NCI-H2107 treated with DMSO at 0.1 percent for 48 hours (cell line): ENCODE measurements at regions not wholly inside any gene's neighbourhood (a gene's known extent, or its start where the extent isn't known, plus 50 kb on each side); places are given as distances from the start of the nearest gene placed in this dataset.
"Not testable (repeated sequence)": the region's sequence is repeated elsewhere in the genome, so short reads cannot be mapped to it uniquely, and the experiment has no call there.

Source experiments
- DNase-seq: peaks from one replicate; lab custom pipeline; 2025; ENCODE audit not compliant: unreplicated experiment; lab: John Stamatoyannopoulos, UW

DNA sequence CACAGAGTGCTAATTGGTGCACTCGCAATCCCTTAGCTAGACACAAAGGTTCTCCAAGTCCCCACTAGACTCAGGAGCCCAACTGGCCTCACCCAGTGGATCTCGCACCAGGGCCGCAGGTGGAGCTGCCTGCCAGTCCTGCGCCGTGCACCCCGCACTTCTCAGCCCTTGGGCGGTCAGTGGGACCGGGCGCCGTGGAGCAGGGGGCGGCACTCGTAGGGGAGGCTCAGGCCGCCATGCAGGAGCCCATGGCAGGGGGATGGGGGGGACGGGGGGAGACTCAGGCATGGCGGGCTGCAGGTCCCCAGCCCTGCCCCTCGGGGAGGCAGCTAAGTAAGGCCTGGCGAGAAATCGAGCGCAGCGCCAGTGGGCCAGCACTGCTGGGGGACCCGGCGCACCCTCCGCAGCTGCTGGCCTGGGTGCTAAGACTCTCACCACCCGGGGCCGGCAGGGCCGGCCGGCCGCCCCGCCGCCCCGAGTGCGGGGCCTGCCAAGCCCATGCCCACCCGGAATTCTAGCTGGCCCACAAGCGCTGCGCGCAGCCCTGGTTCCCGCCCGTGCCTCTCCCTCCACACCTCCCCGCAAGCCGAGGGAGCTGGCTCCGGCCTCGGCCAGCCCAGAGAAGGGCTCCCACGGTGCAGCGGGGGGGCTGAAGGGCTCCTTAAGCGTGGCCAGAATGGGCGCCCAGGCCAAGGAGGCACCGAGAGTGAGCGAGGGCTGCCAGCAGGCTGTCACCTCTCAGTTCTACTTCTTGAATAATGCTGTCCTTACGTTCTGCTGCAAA lies 258.2 kb downstream of the GALC start:
- DNase-seq = not testable (repeated sequence)

GRCh38 chr14:87733115-87733514 lies 259.9 kb downstream of the GALC start:
- DNase-seq = not testable (repeated sequence)

DNA sequence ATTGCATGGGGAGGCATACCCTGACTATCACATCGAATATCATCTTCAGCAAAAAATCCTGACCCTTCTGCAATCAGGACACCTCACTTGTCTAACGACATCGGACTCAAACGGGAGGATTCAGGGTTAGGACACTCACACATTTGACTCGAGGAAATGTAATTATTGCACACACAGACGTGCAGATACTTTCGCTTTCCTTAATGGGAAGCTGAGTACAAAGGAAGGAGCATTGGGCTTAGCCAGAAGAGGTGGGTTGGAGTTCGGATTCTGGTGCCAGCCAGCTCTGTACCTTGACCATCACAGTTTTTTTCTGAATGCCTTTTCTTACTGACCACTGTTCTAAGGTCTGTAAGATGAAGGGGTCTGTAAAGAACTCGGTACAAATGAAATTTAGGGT lies 260.4 kb downstream of the GALC start:
- DNase-seq = no peak

- no peak for DNase-seq
Observed at GRCh38 chr14:87725318-87725717, 267.7 kb downstream of the GALC start.

GRCh38 chr14:87712396-87713090 lies 280.4 kb downstream of the GALC start:
- DNase-seq = no peak

DNA sequence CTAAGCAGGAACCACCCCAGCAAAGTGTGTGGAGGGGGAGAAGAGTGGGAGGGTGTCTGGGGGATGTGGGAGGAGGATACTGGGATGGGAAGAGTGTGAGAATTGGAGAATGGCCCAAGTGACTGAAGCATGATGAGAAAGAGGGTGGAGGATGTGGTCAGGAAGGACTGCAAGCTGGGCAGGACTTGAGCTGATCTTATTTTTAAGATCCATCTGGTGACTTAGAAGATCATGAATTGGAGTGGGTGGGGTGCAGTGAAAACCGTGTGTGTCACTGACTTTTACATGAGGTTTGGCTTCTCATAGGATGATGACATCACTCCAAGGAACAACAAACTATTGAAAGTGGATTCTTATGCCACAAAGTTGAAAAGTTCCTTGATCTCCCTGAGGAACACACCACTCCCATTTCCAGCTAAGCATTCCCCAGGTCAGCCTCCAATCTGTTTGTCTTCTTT lies 287.5 kb downstream of the GALC start:
- DNase-seq = no peak

DNA sequence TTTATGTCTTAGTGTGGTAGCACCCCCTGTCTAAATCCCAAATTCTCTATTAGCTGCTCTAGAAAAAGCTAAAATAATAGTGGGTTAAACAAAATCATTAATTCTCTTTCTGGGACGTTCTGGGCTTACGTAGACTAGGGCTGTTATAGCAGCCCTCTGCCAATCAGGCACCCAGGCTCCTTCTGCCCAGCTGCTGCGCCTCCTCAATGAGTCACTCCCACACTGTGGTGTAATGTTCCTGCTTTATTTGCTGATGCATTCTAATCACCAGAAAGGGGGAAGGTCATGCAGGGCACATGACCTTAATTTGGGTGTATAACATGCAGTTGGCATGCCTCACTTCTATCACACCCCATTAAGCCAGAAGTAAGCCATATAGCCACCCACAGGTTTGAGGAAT lies 294.5 kb downstream of the GALC start:
- no peak for DNase-seq

DNA sequence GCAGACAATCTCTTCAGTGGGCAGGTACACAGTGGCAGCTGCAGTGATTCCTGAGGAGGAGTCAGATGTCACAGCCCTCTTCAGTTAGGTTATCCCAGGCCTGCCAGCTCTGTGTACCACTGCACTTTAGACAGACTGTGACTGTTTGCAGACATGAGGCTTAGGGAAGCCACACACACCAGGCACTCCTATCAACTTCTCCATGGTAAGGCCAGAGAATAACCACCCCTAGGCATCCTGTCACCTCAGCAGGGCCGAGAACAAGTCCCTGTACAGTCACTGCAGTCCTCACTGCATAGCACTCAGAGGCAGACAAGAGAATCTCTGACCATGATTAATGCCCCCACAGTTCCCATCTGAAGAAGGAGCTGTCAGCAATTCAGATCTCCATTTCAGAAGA lies 296.5 kb downstream of the GALC start:
- DNase-seq = no peak

GRCh38 chr14:87691042-87691881 lies 301.7 kb downstream of the GALC start:
- no peak for DNase-seq

DNA sequence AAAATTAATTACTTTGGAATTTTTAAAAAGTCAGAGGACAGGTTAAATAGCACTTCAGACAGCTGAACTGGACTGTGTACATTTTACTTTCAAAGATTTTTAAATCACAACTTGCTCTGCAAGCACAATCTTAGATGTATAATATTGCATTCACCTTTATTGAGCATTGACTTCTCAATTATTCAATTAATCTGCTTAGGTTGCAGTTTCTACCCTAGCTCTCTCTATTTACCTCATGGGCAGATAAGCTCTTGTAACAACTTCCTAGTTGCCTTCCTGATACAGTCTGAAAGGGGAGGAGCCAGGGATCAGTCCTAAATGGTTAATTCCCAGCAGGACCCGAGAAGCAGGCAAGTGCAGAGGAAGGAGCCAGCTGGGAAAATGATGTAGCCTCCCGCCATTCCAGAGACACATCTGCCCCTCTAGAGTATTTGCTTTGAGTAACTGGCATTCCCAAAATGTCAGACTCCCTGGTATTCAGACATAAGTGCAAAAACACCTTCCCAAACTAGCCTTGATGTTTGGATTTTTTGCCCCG lies 302.8 kb downstream of the GALC start:
- no peak for DNase-seq

DNA sequence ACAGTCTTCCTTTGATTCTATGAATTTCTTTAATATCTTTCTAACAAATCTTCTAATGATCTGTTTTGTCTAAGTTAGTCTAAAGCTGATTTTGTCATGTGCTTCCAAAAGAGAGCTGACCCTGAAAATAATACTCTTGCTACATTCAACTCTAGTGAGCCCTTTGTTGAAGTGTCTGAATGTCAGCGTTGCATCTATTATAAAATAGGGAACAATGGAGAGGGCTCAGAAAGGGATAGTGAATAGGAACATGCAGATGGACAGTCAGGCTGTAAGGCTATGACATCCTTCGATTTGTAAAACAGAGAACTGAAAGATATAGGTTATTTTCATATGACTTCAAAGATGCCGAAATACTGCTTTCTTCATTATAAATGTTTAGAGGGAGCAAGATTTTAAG lies 304.5 kb downstream of the GALC start:
- no peak for DNase-seq

DNA sequence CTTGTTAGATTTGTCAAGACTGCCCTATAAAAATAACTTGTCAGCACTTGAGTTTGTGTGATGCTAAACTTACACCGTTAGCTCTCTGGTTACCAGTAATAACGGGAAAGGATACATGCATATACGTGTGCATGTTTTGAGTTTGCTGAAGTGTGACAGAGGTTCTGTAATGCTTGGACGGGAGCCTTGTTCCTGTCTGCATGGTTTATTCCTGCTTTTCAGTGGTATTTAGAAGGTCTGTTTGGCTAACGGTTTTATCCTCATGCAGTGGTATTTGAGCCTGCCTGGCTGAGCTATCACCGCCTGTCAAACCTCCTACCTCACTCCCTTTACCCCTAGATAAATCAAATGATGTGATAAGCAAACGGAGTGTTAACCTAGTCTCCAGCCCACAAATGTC lies 305.6 kb downstream of the GALC start:
- DNase-seq = no peak

GRCh38 chr14:87686746-87687145 lies 306.2 kb downstream of the GALC start:
- DNase-seq = no peak

GRCh38 chr14:87679866-87680265 lies 313.1 kb downstream of the GALC start:
- DNase-seq = no peak

GRCh38 chr14:87678624-87679023 lies 314.4 kb downstream of the GALC start:
- no peak for DNase-seq

DNA sequence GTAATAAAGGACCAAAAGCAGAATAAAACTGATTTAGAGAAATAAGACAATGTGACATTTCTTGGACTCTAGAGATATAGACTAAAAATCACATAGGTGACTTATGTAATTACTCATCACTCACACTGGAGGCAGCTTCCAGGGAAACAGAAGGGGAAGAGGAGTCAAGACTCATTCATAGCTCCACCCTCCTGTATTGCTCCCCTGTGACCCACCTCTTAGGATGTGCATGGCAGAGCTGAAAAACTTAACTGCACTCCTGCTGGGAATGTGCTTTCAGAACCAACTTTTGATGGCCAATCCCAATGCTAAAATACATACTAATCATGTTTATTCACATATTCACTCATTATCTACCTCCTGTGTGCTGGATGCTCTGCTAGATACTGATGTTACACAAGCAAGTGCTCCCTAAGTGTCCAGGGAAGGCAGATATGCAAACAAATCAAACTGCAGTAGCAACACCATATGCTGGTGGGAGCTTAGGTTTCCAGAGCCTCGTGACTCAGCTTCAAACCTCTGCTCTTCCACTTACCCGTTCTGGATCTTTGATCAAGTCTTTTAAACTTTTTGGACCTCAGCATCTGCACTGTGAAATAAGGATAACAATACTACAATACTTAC lies 316.1 kb downstream of the GALC start:
- DNase-seq = no peak

GRCh38 chr14:87667659-87668058 lies 325.3 kb downstream of the GALC start:
- DNase-seq = no peak

GRCh38 chr14:87656315-87656714 lies 336.7 kb downstream of the GALC start:
- no peak for DNase-seq

GRCh38 chr14:87652278-87652677 lies 340.7 kb downstream of the GALC start:
- DNase-seq = no peak

DNA sequence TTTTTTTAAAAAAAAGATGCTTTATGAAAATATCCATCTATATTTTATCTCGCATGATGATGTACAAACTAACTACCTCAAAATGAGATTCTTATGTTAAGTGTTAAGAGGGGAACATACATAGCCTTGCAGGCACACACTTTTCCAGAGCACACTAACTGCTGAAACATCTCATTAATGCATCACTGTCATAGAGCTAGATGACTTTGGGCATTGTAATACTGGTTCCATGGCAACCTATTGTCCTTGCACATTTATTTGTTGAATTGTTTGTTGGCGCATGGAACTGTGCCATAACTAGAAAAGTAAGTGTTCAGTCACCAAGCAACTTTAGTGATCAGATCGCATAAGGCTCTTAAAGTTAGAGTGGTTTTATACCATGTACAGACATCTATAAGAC lies 348.3 kb downstream of the GALC start:
- no peak for DNase-seq

GRCh38 chr14:87643005-87643404 lies 350.0 kb downstream of the GALC start:
- DNase-seq = no peak
